ENCODE measurements at regions not wholly inside any gene's neighbourhood (a gene's known extent, or its start where the extent isn't known, plus 50 kb on each side); places are given as distances from the start of the nearest gene placed in this dataset.

DNA sequence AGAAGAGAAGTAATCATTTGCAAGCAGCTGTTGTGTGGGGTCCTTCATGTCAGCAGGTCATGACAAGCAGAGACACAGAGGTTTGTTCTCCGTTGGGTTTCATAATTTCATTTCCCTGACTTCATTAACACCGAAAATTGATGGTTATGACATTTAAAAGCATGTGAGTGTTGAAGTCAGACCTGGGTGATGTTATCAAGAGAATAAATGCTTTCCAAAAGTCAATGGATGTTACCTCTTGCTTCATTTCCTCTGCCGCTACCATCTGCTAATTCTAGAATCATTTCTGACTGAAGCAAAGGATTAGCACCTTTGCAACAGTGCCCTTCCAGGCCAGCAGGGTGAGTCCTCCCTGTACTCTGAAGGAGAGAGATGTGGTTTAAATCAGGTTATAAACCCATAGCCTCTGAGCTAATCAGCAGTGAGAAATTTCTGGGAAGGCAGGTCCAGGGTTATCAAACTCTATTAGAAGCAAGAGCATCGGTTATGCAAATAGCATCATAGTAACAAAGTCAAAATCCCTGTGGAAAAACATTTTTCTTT lies 446.2 kb downstream of the PIK3C3 start:
- DNase-seq (ENCODE audit: low read depth): no peak

DNA sequence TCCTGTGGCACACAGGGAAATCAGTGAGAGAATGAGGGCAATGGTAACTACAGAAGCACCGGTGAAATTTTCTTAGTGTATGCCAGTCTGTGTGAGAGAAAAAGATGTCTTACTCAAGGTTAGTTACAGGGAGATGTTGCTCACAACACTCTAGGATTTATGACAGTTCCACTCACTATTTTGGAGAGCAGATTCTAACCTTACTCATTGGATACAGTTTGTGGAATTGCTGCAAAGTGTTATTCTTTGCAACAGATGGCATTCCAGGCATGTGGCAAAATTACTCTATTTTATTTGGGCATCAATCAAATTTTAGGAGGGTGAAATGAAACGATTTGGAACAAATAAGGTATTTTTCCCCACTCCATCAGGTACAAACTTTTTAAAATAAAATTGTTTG lies 449.1 kb downstream of the PIK3C3 start:
- DNase-seq (ENCODE audit: low read depth): no peak

- DNase-seq (ENCODE audit: low read depth): no peak
Measured at GRCh38 chr18:42409005-42409404, 454.0 kb downstream of the PIK3C3 start.

- no peak for DNase-seq (ENCODE audit: low read depth)
Measured at GRCh38 chr18:42412281-42412680, 457.2 kb downstream of the PIK3C3 start.

- no peak for DNase-seq (ENCODE audit: low read depth)
Measured at GRCh38 chr18:42412896-42413295, 457.9 kb downstream of the PIK3C3 start.

DNA sequence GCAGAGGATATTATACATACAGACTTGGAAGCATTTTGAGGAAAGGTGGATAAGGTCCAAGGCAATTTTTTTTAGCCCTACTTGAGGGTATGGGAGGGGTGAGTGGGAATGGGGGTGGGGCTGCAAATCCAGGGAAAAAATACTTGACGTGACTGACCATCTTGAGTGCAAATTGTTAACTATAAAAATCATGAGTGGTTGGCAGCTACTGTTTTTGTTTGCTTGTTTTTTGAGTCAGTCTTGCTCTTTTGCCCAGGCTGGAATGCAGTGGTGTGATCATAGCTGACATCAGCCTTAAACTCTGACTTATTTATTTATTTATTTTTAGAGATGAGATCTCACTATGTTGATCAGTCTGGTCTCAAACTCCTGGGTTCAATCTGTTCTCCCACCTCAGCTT lies 458.8 kb downstream of the PIK3C3 start:
- no peak for DNase-seq (ENCODE audit: low read depth)

DNA sequence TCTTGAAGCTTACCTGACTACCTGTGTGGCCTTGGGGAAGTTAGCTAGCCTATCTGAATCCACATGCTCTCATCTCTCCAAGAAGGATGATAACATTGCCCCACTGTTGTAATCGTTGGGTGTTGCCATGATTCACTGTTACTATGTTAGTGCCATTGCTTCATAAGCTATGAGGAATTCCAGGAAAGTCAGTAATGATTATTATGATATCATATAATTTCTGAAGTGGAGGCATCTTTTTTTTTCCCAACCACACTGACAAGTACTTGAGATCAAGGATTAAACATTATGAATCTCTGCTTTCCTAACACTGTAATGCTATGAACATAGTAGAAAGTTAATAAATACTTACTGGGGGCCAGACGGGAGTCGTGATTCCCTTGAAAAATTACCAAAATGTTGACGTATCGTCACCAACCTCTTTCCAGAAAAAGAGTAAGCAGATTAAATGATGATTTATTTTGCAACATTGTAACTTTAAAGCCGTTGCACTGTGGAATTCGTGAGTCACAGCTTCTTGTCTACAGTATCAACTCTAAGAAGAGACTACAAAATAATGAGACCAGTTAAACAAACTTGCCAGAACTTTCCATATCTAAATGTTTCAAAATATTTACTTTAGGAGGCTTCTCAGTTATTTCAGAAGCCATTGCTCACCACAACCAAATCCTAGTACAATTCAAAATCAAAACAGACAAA lies 459.9 kb downstream of the PIK3C3 start:
- no peak for DNase-seq (ENCODE audit: low read depth)

GRCh38 chr18:42417189-42417588 lies 462.2 kb downstream of the PIK3C3 start:
- no peak for DNase-seq (ENCODE audit: low read depth)

- DNase-seq (ENCODE audit: low read depth): no peak
Measured at GRCh38 chr18:42418121-42418520, 463.1 kb downstream of the PIK3C3 start.

DNA sequence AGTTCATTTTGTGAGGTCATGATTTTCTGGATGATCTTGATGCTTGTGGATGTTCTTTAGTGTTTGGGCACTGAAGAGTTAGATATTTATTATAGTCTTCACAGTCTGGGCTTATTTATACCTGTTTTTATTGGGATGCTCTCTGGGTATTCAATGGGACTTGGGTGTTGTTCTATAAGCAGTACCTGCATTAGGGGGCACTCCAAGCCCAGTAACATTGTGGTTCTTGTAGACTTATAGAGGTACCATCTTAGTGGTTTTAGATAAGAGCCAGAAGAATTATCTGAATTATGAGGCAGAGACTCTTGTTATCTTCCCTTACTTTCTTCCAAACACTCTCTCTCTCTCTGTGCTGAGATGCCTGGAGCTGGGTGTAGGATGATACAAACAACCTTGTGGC lies 470.0 kb downstream of the PIK3C3 start:
- no peak for DNase-seq (ENCODE audit: low read depth)

DNA sequence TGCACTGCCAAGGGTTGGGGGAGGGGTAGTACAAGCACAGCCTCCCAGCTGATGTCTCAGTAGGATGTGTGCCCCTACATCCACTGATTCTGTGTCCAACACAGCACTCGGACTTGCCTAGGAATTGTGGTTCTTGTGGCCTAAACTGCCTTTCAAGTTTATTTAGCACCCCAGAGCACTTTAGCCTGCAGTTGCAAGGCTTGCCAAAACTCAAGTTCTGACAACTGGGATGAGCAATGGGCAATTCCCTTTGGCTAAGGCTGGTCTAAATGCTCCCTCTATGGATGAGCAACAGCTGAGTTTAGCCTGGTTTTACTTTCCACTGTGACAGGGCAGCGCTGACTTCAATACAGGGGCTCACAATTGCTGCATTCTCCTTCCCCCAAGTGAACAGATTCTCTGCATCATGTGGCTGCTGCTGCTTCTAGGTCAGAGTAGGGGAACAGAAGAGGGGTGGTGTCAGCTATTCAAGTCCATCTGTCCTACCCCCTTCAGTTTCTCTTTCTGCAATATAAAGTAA lies 471.5 kb downstream of the PIK3C3 start:
- DNase-seq (ENCODE audit: low read depth): no peak

DNA sequence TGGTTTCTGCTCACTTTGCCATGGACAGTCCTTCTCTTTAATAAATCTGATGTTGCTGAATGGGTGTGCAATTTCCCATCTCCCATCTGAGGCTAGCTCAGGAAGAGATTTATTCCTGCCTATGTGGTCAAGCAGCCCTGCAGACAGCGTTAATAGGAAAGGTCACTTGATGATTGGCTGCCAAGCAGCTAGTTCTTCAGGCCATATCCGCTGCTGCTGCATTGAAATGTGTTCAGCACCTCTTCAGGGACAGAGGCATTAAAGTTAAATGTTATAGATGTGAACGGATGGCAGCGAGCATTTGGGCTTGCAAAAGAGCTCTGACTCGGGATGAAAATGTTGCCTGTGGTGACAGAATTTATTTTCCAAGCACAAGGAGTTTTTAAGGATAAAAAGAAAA lies 474.2 kb downstream of the PIK3C3 start:
- no peak for DNase-seq (ENCODE audit: low read depth)

GRCh38 chr18:42436222-42436765 lies 481.3 kb downstream of the PIK3C3 start:
- no peak for DNase-seq (ENCODE audit: low read depth)

DNA sequence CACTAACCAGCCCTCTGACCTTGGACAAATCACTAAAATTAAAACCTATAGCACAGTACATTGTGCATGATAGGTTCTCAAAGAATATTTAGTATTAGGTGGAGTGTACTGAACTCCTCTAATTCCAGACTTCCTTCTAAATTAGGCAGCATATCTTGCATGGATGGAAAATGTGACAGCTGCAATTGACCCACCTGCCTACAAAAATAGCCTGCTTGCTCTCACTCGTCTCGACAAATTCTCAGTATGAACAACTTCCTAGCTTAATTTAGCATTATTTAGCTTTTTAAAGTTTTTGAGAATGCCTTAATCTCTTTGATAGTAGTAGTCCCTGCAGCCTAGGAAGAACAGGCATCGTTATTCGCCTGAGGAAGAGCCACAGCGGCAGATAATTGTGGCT lies 482.0 kb downstream of the PIK3C3 start:
- no peak for DNase-seq (ENCODE audit: low read depth)

DNA sequence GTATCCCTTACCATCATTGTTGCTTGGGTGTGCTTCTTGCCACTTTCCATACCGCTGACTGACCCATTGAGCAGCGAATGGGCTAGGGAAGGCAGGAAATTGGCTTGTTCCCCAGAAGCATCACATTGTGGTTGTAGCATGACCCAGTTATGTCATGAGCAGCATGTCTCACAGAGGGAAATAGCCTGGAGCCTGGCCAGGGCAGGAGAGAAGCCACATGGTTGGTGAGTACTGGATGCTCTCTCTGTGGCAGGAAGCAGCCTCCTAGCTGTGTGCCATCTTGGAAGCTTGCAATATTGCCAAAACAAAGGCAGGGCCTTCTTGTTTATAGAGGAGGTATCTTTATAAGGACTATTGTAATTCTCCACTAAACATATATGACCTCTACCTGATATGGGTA lies 482.6 kb downstream of the PIK3C3 start:
- DNase-seq (ENCODE audit: low read depth): no peak

DNA sequence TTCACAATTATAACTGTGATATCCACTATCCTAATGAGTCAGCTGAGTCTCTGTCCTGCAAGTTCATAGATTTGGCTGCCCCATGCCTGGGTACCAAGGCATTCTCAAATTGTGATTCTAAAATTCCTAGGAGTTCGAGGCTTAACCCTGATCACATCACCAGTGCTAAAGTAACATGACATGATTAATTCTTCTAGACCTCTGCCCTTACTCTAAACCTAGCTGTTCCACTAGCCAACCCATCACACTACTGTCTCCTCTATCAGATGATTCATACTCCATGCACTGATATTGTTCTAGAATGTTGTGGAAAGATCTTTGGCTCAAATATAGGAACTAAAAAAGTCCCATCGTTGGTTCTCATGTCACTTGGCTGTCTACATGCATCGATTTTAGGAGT lies 487.6 kb downstream of the PIK3C3 start:
- no peak for DNase-seq (ENCODE audit: low read depth)

DNA sequence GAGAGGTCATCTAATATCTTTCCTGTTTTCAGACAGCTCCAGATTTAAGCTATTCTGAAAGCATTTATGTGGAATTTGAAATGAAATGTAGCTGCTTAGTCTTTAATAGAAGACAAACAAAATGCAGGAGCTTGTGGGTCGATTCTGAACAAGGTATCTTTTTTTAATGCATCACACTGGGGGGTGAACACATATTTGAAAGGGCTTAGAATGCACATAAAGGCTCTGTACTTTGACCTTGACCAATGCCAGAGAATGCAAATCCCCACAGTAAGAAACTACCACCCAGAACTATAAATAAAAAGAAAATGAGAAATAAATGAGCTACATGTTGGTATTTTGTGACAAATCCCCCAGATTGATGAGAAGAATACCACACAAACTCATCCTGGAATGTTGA lies 489.3 kb downstream of the PIK3C3 start:
- DNase-seq (ENCODE audit: low read depth): no peak

GRCh38 chr18:42445359-42445758 lies 490.3 kb downstream of the PIK3C3 start:
- DNase-seq (ENCODE audit: low read depth): no peak

DNA sequence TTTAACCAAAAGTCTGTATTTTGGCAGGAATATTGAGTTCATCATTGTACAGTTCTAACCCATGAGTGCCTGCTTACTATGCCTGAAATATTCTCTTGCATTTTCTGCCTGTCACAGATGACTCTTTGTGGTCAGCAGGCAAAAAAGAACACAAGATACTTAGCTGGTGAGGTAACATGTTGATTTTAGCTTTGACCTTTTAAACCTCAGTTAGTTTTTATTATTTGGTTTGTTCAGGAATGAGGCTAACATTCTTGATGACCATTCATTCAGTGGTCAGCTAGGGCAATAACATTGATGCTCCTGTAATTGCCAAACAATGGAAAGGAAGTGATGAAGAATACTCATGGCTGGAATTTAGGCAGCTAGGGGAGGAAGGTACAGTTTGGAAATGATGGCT lies 491.2 kb downstream of the PIK3C3 start:
- no peak for DNase-seq (ENCODE audit: low read depth)

GRCh38 chr18:42447688-42448087 lies 492.7 kb downstream of the PIK3C3 start:
- DNase-seq (ENCODE audit: low read depth): no peak

DNA sequence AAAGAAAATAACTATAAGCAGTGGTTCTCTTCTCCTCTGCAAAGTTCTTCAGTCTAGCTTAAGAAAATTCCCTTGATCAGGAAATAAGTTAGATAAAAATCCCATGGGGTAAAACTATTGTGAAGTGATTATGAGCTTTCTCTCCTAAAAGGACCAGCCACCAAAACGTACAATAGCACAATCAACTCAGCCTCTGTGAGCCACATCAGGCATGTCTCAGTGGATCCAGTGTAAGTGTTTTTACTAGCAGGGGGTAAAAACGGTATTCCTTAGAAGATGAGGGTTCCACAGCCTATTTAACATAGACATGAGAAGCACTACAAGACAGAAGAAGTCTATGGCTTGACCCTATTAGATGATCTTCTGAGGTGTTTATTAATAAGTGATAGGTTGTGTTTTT lies 503.2 kb downstream of the PIK3C3 start:
- DNase-seq (ENCODE audit: low read depth): no peak

- no peak for DNase-seq (ENCODE audit: low read depth)
Measured at GRCh38 chr18:42459873-42460272, 504.8 kb downstream of the PIK3C3 start.

DNA sequence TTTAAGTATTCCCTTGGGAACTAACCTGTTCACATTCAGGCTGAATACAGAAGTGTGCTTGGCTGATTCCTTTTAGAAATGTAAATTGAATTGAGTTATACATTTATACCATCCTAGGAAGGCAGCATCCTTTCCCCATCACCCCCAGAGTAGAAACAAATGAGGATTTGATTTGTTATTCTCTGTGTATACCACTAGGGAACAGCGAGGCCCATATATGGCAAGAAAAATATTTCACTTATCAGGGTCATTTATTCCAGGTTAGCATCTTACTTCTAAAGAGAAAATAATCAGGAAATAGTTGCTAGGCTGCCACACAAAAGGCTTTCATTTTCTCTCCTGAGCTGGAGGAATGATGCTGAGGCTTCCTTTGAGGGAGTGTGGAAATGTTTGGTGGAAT lies 516.9 kb downstream of the PIK3C3 start:
- no peak for DNase-seq (ENCODE audit: low read depth)

- DNase-seq (ENCODE audit: low read depth): no peak
Measured at GRCh38 chr18:42473611-42474010, 518.6 kb downstream of the PIK3C3 start.

Measured in fibroblast of the conjunctiva (primary cell).